ENCODE measurements at regions not wholly inside any gene's neighbourhood (a gene's known extent, or its start where the extent isn't known, plus 50 kb on each side); places are given as distances from the start of the nearest gene placed in this dataset.

DNA sequence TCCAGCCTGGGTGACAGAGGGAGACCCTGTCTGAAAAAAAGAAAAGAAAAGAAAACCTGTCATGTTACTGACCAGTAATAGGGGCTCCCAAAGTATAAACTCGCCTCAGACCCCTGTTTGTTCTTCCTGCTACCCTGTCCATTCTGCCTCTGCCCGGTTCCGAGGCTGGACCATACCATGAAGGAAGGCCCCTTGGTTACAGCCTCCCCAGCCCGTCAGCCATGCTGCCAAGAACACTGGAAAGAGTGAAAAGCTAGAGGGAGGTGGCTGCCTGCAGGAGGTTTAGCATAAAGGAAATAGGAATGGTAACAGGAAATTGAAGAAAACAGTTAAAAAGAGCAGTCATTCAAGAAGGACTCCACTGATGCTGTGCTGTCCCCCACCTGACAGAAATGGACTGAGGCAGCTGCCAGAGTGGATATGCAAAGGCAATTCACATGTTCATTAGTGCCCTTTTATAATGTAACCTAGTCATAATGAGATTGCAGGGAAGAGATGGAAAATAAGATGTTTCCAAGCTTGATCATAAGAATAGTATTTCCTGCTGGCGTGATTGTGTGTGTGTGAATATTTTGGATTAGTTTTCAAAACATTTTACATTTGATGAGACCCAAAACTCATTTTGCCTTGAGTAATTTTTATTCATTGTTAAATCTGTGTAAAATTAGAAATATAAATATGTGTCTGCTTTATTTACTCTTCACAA lies 102.6 kb downstream of the GOSR1 start:
- intact Hi-C loops (cut with micrococcal nuclease; ENCODE audit: unreplicated experiment) (no loop called here), in situ Hi-C loops (cut with HindIII; ENCODE audit: extremely low pct_ligation_motif_present, low pct_unique_long_range_greater_than_20kb) (no loop called here)
- 19% methylated on average over 5 of the region's 5 CpGs for WGBS (ENCODE audit: low lambda C conversion rate)
- no peak for TF ChIP-seq ZNF383 (CRISPR knock-in tag; IDR thresholded peaks at IDR 0.05; ENCODE audit: borderline replicate concordance)
- no peak for TF ChIP-seq KLF9 (CRISPR knock-in tag; IDR thresholded peaks at IDR 0.05; ENCODE audit: low read depth)
- TF ChIP-seq, protein P1, sequence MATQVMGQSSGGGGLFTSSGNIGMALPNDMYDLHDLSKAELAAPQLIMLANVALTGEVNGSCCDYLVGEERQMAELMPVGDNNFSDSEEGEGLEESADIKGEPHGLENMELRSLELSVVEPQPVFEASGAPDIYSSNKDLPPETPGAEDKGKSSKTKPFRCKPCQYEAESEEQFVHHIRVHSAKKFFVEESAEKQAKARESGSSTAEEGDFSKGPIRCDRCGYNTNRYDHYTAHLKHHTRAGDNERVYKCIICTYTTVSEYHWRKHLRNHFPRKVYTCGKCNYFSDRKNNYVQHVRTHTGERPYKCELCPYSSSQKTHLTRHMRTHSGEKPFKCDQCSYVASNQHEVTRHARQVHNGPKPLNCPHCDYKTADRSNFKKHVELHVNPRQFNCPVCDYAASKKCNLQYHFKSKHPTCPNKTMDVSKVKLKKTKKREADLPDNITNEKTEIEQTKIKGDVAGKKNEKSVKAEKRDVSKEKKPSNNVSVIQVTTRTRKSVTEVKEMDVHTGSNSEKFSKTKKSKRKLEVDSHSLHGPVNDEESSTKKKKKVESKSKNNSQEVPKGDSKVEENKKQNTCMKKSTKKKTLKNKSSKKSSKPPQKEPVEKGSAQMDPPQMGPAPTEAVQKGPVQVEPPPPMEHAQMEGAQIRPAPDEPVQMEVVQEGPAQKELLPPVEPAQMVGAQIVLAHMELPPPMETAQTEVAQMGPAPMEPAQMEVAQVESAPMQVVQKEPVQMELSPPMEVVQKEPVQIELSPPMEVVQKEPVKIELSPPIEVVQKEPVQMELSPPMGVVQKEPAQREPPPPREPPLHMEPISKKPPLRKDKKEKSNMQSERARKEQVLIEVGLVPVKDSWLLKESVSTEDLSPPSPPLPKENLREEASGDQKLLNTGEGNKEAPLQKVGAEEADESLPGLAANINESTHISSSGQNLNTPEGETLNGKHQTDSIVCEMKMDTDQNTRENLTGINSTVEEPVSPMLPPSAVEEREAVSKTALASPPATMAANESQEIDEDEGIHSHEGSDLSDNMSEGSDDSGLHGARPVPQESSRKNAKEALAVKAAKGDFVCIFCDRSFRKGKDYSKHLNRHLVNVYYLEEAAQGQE (IDR thresholded peaks at IDR 0.05; ENCODE audit: borderline replicate concordance in 1 of 2, low read depth in 1 of 2, low read length in 2 of 2) = no peak
- TF ChIP-seq ZNF891 (CRISPR knock-in tag; IDR thresholded peaks at IDR 0.05) = no peak
- TF ChIP-seq, protein P2, sequence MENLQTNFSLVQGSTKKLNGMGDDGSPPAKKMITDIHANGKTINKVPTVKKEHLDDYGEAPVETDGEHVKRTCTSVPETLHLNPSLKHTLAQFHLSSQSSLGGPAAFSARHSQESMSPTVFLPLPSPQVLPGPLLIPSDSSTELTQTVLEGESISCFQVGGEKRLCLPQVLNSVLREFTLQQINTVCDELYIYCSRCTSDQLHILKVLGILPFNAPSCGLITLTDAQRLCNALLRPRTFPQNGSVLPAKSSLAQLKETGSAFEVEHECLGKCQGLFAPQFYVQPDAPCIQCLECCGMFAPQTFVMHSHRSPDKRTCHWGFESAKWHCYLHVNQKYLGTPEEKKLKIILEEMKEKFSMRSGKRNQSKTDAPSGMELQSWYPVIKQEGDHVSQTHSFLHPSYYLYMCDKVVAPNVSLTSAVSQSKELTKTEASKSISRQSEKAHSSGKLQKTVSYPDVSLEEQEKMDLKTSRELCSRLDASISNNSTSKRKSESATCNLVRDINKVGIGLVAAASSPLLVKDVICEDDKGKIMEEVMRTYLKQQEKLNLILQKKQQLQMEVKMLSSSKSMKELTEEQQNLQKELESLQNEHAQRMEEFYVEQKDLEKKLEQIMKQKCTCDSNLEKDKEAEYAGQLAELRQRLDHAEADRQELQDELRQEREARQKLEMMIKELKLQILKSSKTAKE (CRISPR knock-in tag; IDR thresholded peaks at IDR 0.05; ENCODE audit: borderline replicate concordance) = no peak
- TF ChIP-seq NCOR1 (IDR thresholded peaks at IDR 0.05; ENCODE audit: borderline replicate concordance, low read length) = no peak
- TF ChIP-seq, protein P3, sequence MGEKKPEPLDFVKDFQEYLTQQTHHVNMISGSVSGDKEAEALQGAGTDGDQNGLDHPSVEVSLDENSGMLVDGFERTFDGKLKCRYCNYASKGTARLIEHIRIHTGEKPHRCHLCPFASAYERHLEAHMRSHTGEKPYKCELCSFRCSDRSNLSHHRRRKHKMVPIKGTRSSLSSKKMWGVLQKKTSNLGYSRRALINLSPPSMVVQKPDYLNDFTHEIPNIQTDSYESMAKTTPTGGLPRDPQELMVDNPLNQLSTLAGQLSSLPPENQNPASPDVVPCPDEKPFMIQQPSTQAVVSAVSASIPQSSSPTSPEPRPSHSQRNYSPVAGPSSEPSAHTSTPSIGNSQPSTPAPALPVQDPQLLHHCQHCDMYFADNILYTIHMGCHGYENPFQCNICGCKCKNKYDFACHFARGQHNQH (CRISPR knock-in tag; IDR thresholded peaks at IDR 0.05) = no peak
- DNase-seq (ENCODE audit: low spot score) = no peak
- no peak overlapping the region for H3K27ac ChIP-seq (ENCODE audit: extremely low read length, insufficient read depth, low read length)
- no peak for ATAC-seq
- no peak overlapping the region for H3K9ac ChIP-seq (ENCODE audit: insufficient read depth, low read depth, low read length)
- no peak overlapping the region; the same call in 1 of the 2 replicates for H3K4me2 ChIP-seq (ENCODE audit: low read depth, low read length)
- no peaks in the 10 kb centered on the region for H3K9me3 ChIP-seq (ENCODE audit: low read length)
- H3K79me2 ChIP-seq (ENCODE audit: insufficient read depth, low read length) = no peaks in the 10 kb centered on the region
- no TSS peak for BruUV-seq (replicated peaks)
- H3K27me3 ChIP-seq (ENCODE audit: control insufficient read depth in 1 of 2, insufficient read depth in 2 of 2, low read length in 2 of 2) = peaks cover 8 to 15% of the 10 kb centered on the region in 2 experiments
- H3K36me3 ChIP-seq (replicated peaks in 1 of 2; ENCODE audit: control insufficient read depth in 1 of 2, insufficient read depth in 2 of 2, low read length in 2 of 2) = no peaks in the 10 kb centered on the region
- no peak overlapping the region for H2AFZ ChIP-seq (ENCODE audit: low read length)
- H4K20me1 ChIP-seq (ENCODE audit: insufficient read depth, low read length) = no peaks in the 10 kb centered on the region
- no peak overlapping the region for H3K4me3 ChIP-seq (replicated peaks in 1 of 3; ENCODE audit: insufficient read depth in 1 of 3, low read depth in 2 of 3, low read length in 3 of 3)
- peaks cover 41% of the 10 kb centered on the region for H3K4me1 ChIP-seq (ENCODE audit: insufficient read depth, low read length)
- ChIA-PET POLR2A (no interaction called here), CTCF (ENCODE audit: low intra/inter-chr PET ratio, low total read pairs) (no interaction called here)
- no peak for FAIRE-seq
